ENCODE measurements at regions not wholly inside any gene's neighbourhood (a gene's known extent, or its start where the extent isn't known, plus 50 kb on each side); places are given as distances from the start of the nearest gene placed in this dataset.

DNA sequence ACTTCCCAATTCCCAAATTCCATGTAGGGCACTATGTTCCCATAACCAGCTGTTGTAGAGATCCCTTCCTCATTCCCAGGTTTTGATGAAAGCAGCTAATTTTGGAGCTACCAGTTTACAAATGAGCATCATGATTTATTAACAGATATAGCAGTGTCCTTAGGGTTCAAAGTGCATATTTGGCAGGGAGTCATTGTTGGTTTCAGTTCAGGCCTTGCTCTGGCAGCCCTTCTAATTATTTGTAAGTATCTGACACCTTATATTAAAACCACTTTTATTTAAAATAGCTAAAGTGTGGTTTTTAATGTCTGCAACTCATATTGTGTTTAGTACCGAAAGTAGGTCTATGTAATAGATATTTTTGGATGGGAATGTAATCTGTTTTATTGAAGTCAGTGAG, 518.5 kb downstream of the TLL1 start:
- no peaks in the 10 kb centered on the region for H3K4me1 ChIP-seq (ENCODE audit: insufficient read depth, low read length)
- no peak overlapping the region for H3K9ac ChIP-seq (ENCODE audit: low read length)
- no peak overlapping the region for H3K4me2 ChIP-seq (ENCODE audit: low read length)
- DNase-seq (ENCODE audit: low read depth): no peak
- no peaks in the 10 kb centered on the region for H3K36me3 ChIP-seq (ENCODE audit: insufficient read depth, low read length)
- no peak overlapping the region for H2AFZ ChIP-seq (ENCODE audit: low read depth, low read length)
- no peaks in the 10 kb centered on the region for H3K27me3 Mint-ChIP-seq (ENCODE audit: low read depth, unreplicated experiment)
- no peaks in the 10 kb centered on the region for H3K9me3 ChIP-seq (ENCODE audit: insufficient read depth, low read depth, low read length)
- H3K4me1 Mint-ChIP-seq (ENCODE audit: low read depth, unreplicated experiment): no peaks in the 10 kb centered on the region
- H3K27ac ChIP-seq (ENCODE audit: low read depth, low read length): no peak overlapping the region
- H3K4me3 Mint-ChIP-seq (ENCODE audit: unreplicated experiment): no peak overlapping the region
- H3K4me3 ChIP-seq (ENCODE audit: insufficient read depth, low read depth, low read length): no peak overlapping the region
- no peaks in the 10 kb centered on the region for H3K27me3 ChIP-seq (ENCODE audit: insufficient read depth, low read length)
- no peaks in the 10 kb centered on the region for H3K79me2 ChIP-seq (ENCODE audit: insufficient read depth, low read length)
- H3K27ac Mint-ChIP-seq (ENCODE audit: unreplicated experiment): no peak overlapping the region
- FAIRE-seq: no peak
- H3K9me3 Mint-ChIP-seq (ENCODE audit: unreplicated experiment): no peaks in the 10 kb centered on the region
- no peaks in the 10 kb centered on the region for H4K20me1 ChIP-seq (ENCODE audit: insufficient read depth, low read length)
- TF ChIP-seq, protein P1, sequence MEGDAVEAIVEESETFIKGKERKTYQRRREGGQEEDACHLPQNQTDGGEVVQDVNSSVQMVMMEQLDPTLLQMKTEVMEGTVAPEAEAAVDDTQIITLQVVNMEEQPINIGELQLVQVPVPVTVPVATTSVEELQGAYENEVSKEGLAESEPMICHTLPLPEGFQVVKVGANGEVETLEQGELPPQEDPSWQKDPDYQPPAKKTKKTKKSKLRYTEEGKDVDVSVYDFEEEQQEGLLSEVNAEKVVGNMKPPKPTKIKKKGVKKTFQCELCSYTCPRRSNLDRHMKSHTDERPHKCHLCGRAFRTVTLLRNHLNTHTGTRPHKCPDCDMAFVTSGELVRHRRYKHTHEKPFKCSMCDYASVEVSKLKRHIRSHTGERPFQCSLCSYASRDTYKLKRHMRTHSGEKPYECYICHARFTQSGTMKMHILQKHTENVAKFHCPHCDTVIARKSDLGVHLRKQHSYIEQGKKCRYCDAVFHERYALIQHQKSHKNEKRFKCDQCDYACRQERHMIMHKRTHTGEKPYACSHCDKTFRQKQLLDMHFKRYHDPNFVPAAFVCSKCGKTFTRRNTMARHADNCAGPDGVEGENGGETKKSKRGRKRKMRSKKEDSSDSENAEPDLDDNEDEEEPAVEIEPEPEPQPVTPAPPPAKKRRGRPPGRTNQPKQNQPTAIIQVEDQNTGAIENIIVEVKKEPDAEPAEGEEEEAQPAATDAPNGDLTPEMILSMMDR (IDR thresholded peaks at IDR 0.05; ENCODE audit: insufficient read depth, low read depth, low read length): no peak
- no peak for TF ChIP-seq EZH2 (IDR thresholded peaks at IDR 0.05; ENCODE audit: insufficient read depth, low read length)
- no peaks in the 10 kb centered on the region for H3K36me3 Mint-ChIP-seq (ENCODE audit: low read depth, unreplicated experiment)

DNA sequence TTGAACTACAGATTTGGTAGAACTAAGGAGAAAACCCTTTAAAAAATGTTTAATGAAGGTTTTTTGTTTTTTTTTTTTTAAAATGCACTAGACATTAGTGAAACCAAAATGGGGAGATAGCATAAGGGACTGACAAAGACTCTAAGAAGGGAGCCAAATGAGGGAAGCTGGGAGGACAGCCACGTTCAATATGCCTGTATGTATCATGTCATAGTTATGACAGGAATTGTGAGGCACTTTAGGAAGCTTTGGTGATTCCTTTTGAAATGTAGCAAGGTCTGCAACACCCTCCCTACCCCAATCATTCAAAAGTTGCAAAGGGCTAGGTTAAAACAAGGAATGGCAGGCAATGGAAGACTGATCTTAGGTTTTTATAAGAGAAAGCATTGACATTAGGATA, 526.0 kb downstream of the TLL1 start:
- H3K9me3 ChIP-seq (ENCODE audit: insufficient read depth, low read depth, low read length): no peaks in the 10 kb centered on the region
- DNase-seq (ENCODE audit: low read depth) (no peak), FAIRE-seq (no peak)
- no peaks in the 10 kb centered on the region for H4K20me1 ChIP-seq (ENCODE audit: insufficient read depth, low read length)
- no peak overlapping the region for H2AFZ ChIP-seq (ENCODE audit: low read depth, low read length)
- no peaks in the 10 kb centered on the region for H3K36me3 ChIP-seq (ENCODE audit: insufficient read depth, low read length)
- Mint-ChIP-seq H3K36me3 (ENCODE audit: low read depth, unreplicated experiment) (no peaks in the 10 kb centered on the region), H3K4me1 (ENCODE audit: low read depth, unreplicated experiment) (no peaks in the 10 kb centered on the region), H3K4me3 (ENCODE audit: unreplicated experiment) (no peak overlapping the region), H3K27me3 (ENCODE audit: low read depth, unreplicated experiment) (no peaks in the 10 kb centered on the region), H3K9me3 (ENCODE audit: unreplicated experiment) (no peaks in the 10 kb centered on the region), H3K27ac (ENCODE audit: unreplicated experiment) (no peak overlapping the region)
- no peak overlapping the region for H3K4me3 ChIP-seq (ENCODE audit: insufficient read depth, low read depth, low read length)
- no peaks in the 10 kb centered on the region for H3K79me2 ChIP-seq (ENCODE audit: insufficient read depth, low read length)
- H3K4me2 ChIP-seq (ENCODE audit: low read length): no peak overlapping the region
- TF ChIP-seq, protein P1 (IDR thresholded peaks at IDR 0.05; ENCODE audit: insufficient read depth, low read depth, low read length): no peak
- no peak for TF ChIP-seq EZH2 (IDR thresholded peaks at IDR 0.05; ENCODE audit: insufficient read depth, low read length)
- no peaks in the 10 kb centered on the region for H3K27me3 ChIP-seq (ENCODE audit: insufficient read depth, low read length)
- H3K9ac ChIP-seq (ENCODE audit: low read length): no peak overlapping the region
- H3K27ac ChIP-seq (ENCODE audit: low read depth, low read length): no peak overlapping the region
- no peaks in the 10 kb centered on the region for H3K4me1 ChIP-seq (ENCODE audit: insufficient read depth, low read length)

DNA sequence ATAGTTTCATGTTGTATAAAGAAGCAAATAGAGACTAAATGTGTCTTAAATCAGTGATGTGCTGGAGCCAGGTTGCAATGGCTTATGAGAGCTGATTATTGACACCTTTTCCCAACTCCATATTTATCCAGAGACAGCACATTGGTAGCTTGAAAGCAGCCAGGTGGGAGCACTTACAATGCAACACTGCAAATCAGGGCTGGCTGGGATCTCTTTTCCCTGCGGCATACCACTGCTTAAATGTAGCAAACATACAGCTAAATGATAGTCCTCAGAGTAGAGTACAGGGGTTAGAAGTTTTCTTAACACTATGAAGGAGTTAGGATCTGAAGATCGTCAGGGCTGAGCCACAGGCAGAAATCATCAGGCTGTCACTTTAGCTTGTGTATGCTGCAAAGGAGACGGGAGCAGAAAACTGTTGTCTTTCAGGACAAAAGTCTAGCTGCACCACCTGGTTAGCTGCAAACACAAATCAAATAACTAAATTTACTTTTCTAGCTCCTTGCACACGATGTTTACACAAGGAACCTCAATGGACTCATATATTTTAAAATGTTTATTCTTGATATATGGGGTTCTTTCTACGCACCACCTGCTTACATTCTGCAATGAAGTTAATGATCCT, 527.3 kb downstream of the TLL1 start:
- H3K27ac Mint-ChIP-seq (ENCODE audit: unreplicated experiment): no peak overlapping the region
- FAIRE-seq (no peak), DNase-seq (ENCODE audit: low read depth) (no peak)
- H3K9ac ChIP-seq (ENCODE audit: low read length): no peak overlapping the region
- no peaks in the 10 kb centered on the region for H3K27me3 ChIP-seq (ENCODE audit: insufficient read depth, low read length)
- no peaks in the 10 kb centered on the region for H3K36me3 ChIP-seq (ENCODE audit: insufficient read depth, low read length)
- no peak overlapping the region for H3K4me3 ChIP-seq (ENCODE audit: insufficient read depth, low read depth, low read length)
- H3K9me3 ChIP-seq (ENCODE audit: insufficient read depth, low read depth, low read length): no peaks in the 10 kb centered on the region
- H4K20me1 ChIP-seq (ENCODE audit: insufficient read depth, low read length): no peaks in the 10 kb centered on the region
- no peaks in the 10 kb centered on the region for H3K4me1 Mint-ChIP-seq (ENCODE audit: low read depth, unreplicated experiment)
- no peak overlapping the region for H3K4me3 Mint-ChIP-seq (ENCODE audit: unreplicated experiment)
- H3K4me2 ChIP-seq (ENCODE audit: low read length): no peak overlapping the region
- H3K27ac ChIP-seq (ENCODE audit: low read depth, low read length): no peak overlapping the region
- H3K36me3 Mint-ChIP-seq (ENCODE audit: low read depth, unreplicated experiment): no peaks in the 10 kb centered on the region
- H3K79me2 ChIP-seq (ENCODE audit: insufficient read depth, low read length): no peaks in the 10 kb centered on the region
- H3K9me3 Mint-ChIP-seq (ENCODE audit: unreplicated experiment): no peaks in the 10 kb centered on the region
- H3K4me1 ChIP-seq (ENCODE audit: insufficient read depth, low read length): no peaks in the 10 kb centered on the region
- H3K27me3 Mint-ChIP-seq (ENCODE audit: low read depth, unreplicated experiment): no peaks in the 10 kb centered on the region
- peak overlapping the region; percentile 23 for H2AFZ ChIP-seq (ENCODE audit: low read depth, low read length)
- TF ChIP-seq EZH2 (IDR thresholded peaks at IDR 0.05; ENCODE audit: insufficient read depth, low read length): no peak
- TF ChIP-seq, protein P1 (IDR thresholded peaks at IDR 0.05; ENCODE audit: insufficient read depth, low read depth, low read length): no peak

Data from astrocyte (in vitro differentiated cells and primary cell).